Prostate gland (tissue), 2 donors: ENCODE measurements at regions not wholly inside any gene's neighbourhood (a gene's known extent, or its start where the extent isn't known, plus 50 kb on each side); places are given as distances from the start of the nearest gene placed in this dataset.

Experiments
- DNase-seq: peaks from one replicate; pipeline ENCODE4 v3.0.0-alpha.2; 2019; ENCODE audit warnings: low spot score
- H3K27ac ChIP-seq, 2 donors: fragments of 200-600 bp; sonication (generic); 2 replicates each; pipeline ENCODE4 v1.5.1; 2017 to 2019
- H3K27me3 ChIP-seq: fragments of 200-600 bp; sonication (generic); replicated peaks from 2 replicates; pipeline ENCODE4 v1.5.1; 2019; ENCODE audit not compliant: insufficient read depth
- H3K36me3 ChIP-seq, 2 donors: fragments of 200-600 bp; sonication (generic); 1 replicate in 1 of 2; 2 replicates in 1 of 2; pipeline versions ENCODE4 v1.5.1 to v1.8.1; 2017 to 2019
- H3K4me1 ChIP-seq: fragments of 200-600 bp; sonication (generic); replicated peaks from 2 replicates; pipeline ENCODE4 v1.5.1; 2019
- H3K4me3 ChIP-seq, 2 donors: fragments of 200-600 bp; sonication (generic); 2 replicates each; pipeline ENCODE4 v1.5.1; 2017 to 2019
- H3K9me3 ChIP-seq: fragments of 200-600 bp; sonication (generic); 2 replicates; pipeline ENCODE4 v1.5.1; 2017
- POLR2A ChIP-seq: fragments of 450-650 bp; IDR thresholded peaks from one replicate; pipeline ENCODE4 v1.6.1; 2016; ENCODE audit warnings: antibody characterized with exemption, mild to moderate bottlenecking
- POLR2AphosphoS5 ChIP-seq: sonication (generic); formaldehyde crosslinking; IDR thresholded peaks from one replicate; pipeline ENCODE4 v1.6.1; 2017; ENCODE audit warnings: antibody characterized with exemption
- WGBS: methylation state at CpG from one replicate; pipeline ENCODE4 v1.1.5; 2018; 5-methylcytosine and 5-hydroxymethylcytosine counted together
- intact Hi-C: fragments of 100-400 bp; cut with DNase I; formaldehyde crosslinking; loops from one replicate; pipeline ENCODE4 v1.14.2; 2022
- TF ChIP-seq, protein P1 (sequence below), 4 experiments: fragments of 200-600 bp in 2 of 4; fragments of 450-650 bp in 2 of 4; sonication (generic) in 2 of 4; IDR thresholded peaks; 1 replicate in 3 of 4; 2 replicates in 1 of 4; pipeline ENCODE4 v1.5.1; 2016 to 2019; ENCODE audit warnings: antibody characterized with exemption in 4 of 4, mild to moderate bottlenecking in 2 of 4, moderate library complexity in 2 of 4

DNA sequence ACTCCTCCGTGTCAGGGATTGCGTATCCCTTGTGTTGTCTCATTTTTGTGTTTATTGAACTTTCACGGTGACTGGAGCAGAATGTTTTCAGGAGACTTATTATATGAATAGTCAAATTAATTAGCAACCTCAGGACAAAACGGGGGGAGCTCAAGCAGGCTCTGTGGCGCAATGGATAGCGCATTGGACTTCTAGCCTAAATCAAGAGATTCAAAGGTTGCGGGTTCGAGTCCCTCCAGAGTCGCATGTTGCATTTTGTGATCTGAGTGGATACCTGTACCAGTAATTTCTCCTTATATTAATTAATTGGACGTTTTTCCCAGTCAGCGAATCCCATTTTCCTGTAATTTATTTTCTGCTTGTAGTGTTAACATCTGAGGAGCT is 89.1 kb upstream of the ZNF184 start:
- intact Hi-C loops, result no loop called here
- Histone ChIP-seq H3K27me3 (peaks cover 51% of the 10 kb centered on the region), H3K36me3 (no peaks in the 10 kb centered on the region), H3K9me3 (no peaks in the 10 kb centered on the region), H3K4me3 (no peak overlapping the region), H3K27ac (no peak overlapping the region), H3K4me1 (no peaks in the 10 kb centered on the region)
- no peak for TF ChIP-seq POLR2A
- TF ChIP-seq POLR2AphosphoS5, result no peak
- TF ChIP-seq, protein P1, sequence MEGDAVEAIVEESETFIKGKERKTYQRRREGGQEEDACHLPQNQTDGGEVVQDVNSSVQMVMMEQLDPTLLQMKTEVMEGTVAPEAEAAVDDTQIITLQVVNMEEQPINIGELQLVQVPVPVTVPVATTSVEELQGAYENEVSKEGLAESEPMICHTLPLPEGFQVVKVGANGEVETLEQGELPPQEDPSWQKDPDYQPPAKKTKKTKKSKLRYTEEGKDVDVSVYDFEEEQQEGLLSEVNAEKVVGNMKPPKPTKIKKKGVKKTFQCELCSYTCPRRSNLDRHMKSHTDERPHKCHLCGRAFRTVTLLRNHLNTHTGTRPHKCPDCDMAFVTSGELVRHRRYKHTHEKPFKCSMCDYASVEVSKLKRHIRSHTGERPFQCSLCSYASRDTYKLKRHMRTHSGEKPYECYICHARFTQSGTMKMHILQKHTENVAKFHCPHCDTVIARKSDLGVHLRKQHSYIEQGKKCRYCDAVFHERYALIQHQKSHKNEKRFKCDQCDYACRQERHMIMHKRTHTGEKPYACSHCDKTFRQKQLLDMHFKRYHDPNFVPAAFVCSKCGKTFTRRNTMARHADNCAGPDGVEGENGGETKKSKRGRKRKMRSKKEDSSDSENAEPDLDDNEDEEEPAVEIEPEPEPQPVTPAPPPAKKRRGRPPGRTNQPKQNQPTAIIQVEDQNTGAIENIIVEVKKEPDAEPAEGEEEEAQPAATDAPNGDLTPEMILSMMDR (IDR thresholded peaks at IDR 0.05), result no peak
- no peak for DNase-seq
- 21% methylated on average over 11 of the region's 11 CpGs for WGBS

DNA sequence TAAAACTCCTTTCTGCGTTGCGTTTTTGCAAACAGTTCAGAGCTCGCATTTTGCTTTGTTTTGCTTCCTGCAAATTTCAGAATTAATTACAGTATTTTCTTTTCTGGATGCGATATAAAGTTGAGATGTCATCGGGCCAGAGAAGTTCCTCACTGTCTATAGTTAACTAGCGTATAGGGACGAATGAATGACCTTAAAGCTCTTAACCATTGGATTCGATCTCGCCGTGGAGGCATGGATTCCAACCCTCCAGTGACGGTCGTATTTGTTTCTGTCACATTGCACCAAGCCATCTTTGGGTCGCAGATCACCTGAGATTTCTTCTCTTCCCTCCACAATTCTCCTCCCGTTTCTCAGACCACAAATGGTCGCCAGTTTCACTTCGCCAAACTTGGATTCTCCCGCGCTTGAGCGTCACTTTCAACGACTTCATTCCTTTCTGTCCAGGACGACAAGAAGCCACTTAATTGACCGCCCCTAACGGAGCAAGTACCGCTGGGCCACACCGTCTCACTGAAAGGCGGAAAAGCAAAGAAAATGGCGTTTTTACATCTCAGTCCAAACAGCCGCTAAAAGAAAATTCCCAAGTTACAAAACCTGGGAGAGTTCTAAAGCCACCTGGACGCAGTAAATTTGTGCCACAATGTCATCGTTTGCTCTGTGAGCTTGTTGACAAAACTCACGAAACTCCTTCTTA is 85.3 kb upstream of the ZNF184 start:
- H3K4me3 ChIP-seq, result no peak overlapping the region
- H3K9me3 ChIP-seq, result no peaks in the 10 kb centered on the region
- H3K36me3 ChIP-seq, result no peaks in the 10 kb centered on the region
- H3K27ac ChIP-seq, result no peak overlapping the region
- peaks cover 56% of the 10 kb centered on the region for H3K27me3 ChIP-seq
- DNase-seq, result no peak
- no peaks in the 10 kb centered on the region for H3K4me1 ChIP-seq
- TF ChIP-seq POLR2AphosphoS5, result no peak
- TF ChIP-seq, protein P1 (IDR thresholded peaks at IDR 0.05), result no peak
- TF ChIP-seq POLR2A, result no peak
- intact Hi-C loops, result no loop called here
- WGBS, result 6% methylated on average over 31 of the region's 31 CpGs

DNA sequence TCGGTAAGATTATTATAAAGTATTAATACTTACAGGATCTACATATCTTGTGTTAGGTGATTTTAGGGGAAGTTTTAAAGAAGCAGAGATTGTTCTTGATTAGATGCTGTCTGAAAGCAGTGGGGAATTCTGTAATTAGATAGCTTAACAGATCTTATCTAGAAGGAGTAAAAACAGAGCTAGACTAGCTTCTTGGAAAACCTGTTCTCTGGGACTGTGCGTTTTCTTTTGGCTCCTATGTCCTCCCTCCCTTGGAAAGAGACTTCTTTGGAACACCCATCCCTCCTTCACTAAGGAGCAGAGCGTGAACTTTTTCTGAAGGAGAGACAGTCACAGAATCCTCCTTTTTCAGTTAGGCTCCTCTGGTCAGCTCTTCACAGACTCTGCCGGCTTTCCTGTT is 83.5 kb upstream of the ZNF184 start:
- TF ChIP-seq, protein P1 (IDR thresholded peaks at IDR 0.05), result no peak
- H3K36me3 ChIP-seq, result no peaks in the 10 kb centered on the region
- H3K4me1 ChIP-seq, result no peaks in the 10 kb centered on the region
- no peak overlapping the region for H3K4me3 ChIP-seq
- DNase-seq, result no peak
- no peaks in the 10 kb centered on the region for H3K9me3 ChIP-seq
- intact Hi-C loops, result no loop called here
- WGBS, result 12% methylated on average over 4 of the region's 4 CpGs
- no peak overlapping the region for H3K27ac ChIP-seq
- H3K27me3 ChIP-seq, result peaks cover 52% of the 10 kb centered on the region

DNA sequence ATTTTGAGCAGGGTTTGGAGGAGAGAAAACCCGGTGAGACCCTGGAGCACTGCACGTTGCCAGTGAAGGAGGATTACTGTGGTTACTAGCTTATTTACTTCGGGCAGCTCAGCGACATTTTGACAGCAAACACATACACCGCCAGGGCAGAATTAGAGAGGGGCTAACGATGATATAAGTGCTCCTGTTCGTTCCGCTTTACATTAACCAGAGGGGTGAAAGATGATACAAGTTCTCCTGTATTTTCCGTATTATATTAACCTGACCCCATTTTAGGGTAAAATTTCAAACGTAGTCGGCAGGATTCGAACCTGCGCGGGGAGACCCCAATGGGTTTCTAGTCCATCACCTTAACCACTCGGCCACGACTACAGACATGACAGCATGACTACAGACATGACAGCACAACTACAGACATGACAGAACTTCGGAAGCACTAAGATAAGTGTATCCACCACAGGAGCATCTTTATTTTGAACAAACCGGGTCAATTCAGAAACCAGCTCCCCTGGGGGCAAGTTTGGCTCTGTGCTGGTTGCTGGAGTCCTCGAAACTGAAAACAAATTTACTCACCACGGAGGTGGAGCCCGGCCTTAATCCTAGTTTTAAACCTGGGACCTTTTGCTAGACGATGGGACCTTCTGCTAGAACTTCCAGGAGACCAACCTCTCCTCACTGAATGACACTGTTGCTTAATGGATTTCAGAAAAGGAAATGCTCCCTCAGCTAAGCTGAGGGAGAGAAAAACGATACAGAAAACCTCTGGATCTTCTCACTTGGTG is 80.4 kb upstream of the ZNF184 start:
- Histone ChIP-seq H3K36me3 (no peaks in the 10 kb centered on the region), H3K27me3 (peaks cover 37% of the 10 kb centered on the region), H3K27ac (no peak overlapping the region), H3K4me1 (no peaks in the 10 kb centered on the region), H3K4me3 (no peak overlapping the region), H3K9me3 (no peaks in the 10 kb centered on the region)
- WGBS, result 3% methylated on average over 23 of the region's 23 CpGs
- intact Hi-C loops, result no loop called here
- DNase-seq, result no peak
- no peak for TF ChIP-seq POLR2A
- TF ChIP-seq, protein P1 (IDR thresholded peaks at IDR 0.05), result no peak
- no peak for TF ChIP-seq POLR2AphosphoS5

DNA sequence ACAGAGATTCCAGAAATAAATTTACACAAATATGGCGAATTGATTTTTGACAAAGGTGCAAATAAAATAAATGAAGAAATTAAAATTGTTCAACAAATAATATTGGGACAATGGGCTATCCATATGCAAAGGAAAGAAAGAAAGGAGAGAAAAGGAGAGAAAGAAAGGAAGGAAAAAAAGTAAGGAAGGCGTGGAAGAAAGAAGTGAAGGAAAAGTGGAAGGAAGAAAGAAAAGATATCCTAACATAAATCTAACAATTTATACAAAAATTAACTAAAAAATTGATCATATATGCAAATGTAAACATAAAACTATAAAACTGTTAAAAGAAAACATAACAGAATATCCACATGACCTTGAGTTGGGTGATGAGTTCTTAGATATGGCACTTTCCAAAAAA is 78.7 kb upstream of the ZNF184 start:
- no peaks in the 10 kb centered on the region for H3K9me3 ChIP-seq
- H3K27me3 ChIP-seq, result peaks cover 35% of the 10 kb centered on the region
- TF ChIP-seq POLR2AphosphoS5 (no peak), POLR2A (no peak)
- TF ChIP-seq, protein P1 (IDR thresholded peaks at IDR 0.05), result no peak

More for the DNA sequence above, 78.7 kb upstream of the ZNF184 start:
- intact Hi-C loops, result no loop called here
- Histone ChIP-seq H3K36me3 (no peaks in the 10 kb centered on the region), H3K27ac (no peak overlapping the region), H3K4me3 (no peak overlapping the region), H3K4me1 (no peaks in the 10 kb centered on the region)
- DNase-seq, result no peak
- WGBS, result 66% methylated on average over 2 of the region's 2 CpGs
